IPS-NIHi11 (cell line): ENCODE measurements at regions not wholly inside any gene's neighbourhood (a gene's known extent, or its start where the extent isn't known, plus 50 kb on each side); places are given as distances from the start of the nearest gene placed in this dataset.

ENCODE experiments used
- DNase-seq: peaks from one replicate; pipeline ENCODE4 v3.0.0; 2012; ENCODE audit warnings: mixed read lengths, low spot score

GRCh38 chr10:36373424-36374096 is 731.5 kb upstream of the FZD8 start:
- no peak for DNase-seq

DNA sequence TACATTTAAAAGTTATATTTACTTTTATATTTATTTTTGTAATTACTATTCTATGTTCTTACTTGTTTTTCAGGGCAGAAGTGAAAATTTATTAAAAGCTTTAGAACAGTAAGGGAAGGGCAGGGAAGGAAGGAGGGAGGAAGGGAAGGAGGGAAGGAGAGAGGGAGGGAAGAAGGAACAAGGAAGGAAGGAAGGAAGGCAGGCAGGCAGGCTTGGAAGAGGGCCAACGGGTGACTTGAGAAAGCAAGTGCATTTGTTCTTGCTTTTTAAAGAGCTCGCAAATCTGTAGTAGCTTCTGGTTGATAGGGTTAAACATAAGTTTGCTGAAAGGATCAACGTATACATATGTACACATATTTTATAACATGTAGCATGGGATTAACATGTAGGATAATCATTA is 725.3 kb upstream of the FZD8 start:
- DNase-seq, result no peak

GRCh38 chr10:36366843-36367242 is 724.7 kb upstream of the FZD8 start:
- no peak for DNase-seq

- DNase-seq, result no peak
These were observed 724.0 kb upstream of the FZD8 start for GRCh38 chr10:36366065-36366464.

GRCh38 chr10:36362257-36362656 is 720.2 kb upstream of the FZD8 start:
- peak; percentile 9 for DNase-seq

- no peak for DNase-seq
These were observed 716.6 kb upstream of the FZD8 start for GRCh38 chr10:36358736-36359135.

GRCh38 chr10:36354633-36355032 is 712.5 kb upstream of the FZD8 start:
- no peak for DNase-seq

- DNase-seq, result no peak
These were observed 709.1 kb upstream of the FZD8 start for GRCh38 chr10:36351159-36351558.

- no peak for DNase-seq
These were observed 707.5 kb upstream of the FZD8 start for GRCh38 chr10:36349445-36350078.

GRCh38 chr10:36345807-36346206 is 703.7 kb upstream of the FZD8 start:
- DNase-seq, result no peak

GRCh38 chr10:36345175-36345533 is 703.1 kb upstream of the FZD8 start:
- DNase-seq, result no peak

DNA sequence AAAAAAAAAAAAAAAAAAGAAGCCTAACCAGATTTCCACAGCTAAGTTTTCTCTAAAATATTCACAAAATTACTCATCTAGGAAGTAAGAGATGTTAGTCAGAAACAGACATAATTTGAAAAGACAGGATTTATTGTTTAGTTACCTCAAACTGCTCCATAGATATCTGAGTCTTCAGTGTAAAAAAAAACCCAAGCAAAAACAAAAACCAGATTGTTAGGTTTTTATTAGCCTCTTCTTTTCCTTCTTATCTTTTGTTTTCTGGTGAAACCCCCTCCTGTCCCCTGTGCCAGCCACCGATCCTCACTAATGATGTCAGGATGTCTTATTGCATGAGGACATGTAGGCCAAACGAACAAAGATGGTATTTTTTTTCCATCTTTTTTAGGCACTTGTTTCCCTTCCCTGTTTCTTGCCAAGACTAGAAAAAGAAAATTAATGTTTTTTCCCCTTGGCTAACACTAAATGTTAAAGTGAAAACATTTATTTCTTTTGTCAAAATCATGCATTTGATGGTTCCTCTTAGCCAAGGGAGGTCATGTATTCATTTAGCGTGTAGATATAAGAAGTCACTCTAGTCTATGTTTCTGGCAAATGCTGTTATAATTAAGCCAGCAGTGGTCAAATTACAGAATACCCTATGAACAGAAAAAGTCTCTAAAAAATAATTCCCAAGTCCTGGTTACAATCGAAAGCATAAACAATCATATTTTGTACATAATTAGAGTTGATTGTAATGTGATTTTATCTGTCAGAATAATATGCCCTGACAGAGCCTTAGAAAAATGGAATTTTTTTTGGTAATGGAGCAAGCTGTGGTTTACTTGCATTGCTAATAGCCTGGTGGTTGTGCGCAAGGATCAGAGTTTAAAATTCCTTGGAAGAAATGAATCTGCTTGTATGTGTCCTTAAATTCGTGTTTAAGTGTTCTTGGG is 702.4 kb upstream of the FZD8 start:
- no peak for DNase-seq

- no peak for DNase-seq
These were observed 700.7 kb upstream of the FZD8 start for GRCh38 chr10:36342781-36343180.

DNA sequence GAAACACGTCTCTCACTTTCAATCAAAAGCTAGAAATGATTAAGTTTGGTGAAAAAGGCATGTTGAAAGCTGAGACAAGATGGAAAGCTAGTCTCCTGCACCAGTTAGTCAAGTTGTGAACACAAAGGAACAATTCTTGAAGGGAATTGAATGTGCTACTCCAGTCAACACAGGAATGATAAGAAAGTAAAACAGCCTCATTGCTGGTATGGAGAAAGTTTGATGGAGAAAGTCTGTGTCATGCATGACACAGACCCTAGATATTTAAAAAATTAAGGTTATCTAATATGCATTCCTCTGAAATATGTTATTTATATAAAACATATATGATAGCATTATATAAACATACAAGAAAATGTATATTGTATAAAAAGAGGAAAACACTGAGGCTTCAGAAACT is 699.4 kb upstream of the FZD8 start:
- no peak for DNase-seq

DNA sequence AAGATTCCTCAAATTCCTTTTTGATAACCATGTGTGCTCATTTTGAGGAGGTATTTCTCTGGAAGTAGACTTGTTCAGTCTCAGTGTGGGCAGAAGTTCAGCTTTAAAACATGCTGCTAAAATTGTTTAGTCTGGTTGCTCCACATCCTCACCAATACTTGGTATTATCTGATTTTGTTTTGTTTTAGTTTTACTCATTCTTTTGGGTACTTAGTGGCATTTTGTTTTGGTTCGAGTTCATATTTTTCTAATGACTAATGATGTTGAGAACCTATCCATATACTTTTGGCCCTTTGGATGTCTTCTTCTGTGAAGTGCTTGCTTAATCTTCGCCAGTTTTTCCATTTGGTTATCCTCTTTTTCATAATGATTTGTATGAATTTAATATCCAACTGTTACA is 694.2 kb upstream of the FZD8 start:
- DNase-seq, result no peak

DNA sequence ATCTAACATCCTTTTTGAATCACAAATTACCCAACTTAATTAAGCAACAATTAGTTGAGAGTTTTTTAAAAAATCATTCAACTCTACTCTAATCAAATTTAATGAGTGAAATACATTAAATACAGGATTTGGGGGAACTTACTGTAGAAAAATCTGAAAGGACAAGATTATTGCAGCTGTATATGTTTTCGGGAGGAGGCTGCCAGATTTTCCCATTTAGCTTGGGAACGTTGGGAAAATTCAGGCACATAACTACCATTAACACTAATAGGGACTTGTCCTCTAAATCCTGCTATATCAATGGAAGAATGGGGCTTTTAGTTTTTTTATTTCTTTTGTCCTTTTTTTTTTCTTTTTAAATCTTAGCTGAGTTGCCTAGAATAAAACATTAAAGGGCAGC is 691.4 kb upstream of the FZD8 start:
- DNase-seq, result no peak

GRCh38 chr10:36332926-36333325 is 690.8 kb upstream of the FZD8 start:
- no peak for DNase-seq

GRCh38 chr10:36331121-36331520 is 689.0 kb upstream of the FZD8 start:
- no peak for DNase-seq

GRCh38 chr10:36325815-36326214 is 683.7 kb upstream of the FZD8 start:
- DNase-seq, result no peak

DNA sequence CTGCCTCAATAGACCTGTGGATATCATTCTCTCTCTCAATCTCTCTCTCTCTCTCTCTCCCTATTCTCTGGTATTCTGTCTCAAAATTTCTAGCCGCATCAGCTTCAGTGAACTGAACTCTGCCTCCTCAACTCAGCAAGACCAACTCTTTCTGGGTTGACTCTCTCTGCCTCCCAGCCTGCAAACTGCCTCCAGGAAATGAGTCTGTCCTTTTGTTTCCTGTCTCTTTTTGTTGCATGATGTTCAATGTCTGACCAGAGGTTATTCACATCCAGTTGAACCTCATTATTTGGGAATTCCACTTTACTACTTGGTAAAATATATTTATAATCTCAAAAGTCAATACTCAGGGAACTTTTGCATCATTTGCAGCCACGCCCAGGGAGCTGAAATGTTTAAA is 682.7 kb upstream of the FZD8 start:
- no peak for DNase-seq

- no peak for DNase-seq
These were observed 671.0 kb upstream of the FZD8 start for GRCh38 chr10:36313142-36313541.

DNA sequence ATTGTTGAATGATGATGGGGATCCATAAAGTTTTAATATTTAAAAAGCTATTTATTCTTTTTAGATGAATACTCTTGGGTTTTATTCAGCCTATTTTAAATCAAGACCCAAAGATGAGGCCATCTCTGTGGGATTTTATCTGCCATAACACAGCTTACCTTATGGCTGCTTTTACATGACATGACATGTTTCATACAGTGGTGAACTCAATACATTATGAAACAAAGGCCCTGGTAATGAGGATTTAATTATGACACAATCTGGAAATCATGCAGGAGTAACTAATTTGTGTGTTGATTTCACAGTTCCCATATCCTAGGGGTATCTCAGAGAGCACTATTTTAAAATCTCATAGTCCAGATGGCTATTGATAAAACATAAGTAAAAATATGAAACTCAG is 661.8 kb upstream of the FZD8 start:
- no peak for DNase-seq

DNA sequence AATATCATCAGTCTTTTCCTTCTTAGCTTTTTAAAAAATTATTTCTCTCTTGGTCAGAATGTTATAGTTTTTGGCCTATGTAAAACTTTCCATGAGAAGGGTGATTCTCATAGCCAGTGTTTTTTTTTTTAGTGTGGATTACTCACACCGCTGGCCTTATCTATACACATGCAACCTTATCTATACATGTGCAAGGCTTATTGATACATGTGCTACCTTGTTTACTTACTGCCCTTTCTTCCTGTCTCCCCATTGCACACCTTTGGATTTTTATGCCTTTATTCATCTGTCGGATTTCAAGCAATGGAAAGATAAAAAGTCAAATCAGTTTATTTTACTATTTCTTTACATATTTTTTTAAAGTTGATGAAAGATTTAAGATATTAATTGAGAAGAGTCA is 660.0 kb upstream of the FZD8 start:
- DNase-seq, result no peak
